HG03097 (cell line): ENCODE measurements at regions not wholly inside any gene's neighbourhood (a gene's known extent, or its start where the extent isn't known, plus 50 kb on each side); places are given as distances from the start of the nearest gene placed in this dataset.

ENCODE experiments used
- ATAC-seq: cut with Tn5 transposase; IDR thresholded peaks from one replicate; pipeline ENCODE4 v1.9.1; 2021; ENCODE audit not compliant: unreplicated experiment, low FRiP score

GRCh38 chr3:36248374-36248773 lies 131.9 kb upstream of the STAC start:
- ATAC-seq: no peak

- no peak for ATAC-seq
These were observed 130.1 kb upstream of the STAC start for GRCh38 chr3:36250191-36250590.

GRCh38 chr3:36257158-36257852 lies 123.0 kb upstream of the STAC start:
- ATAC-seq: no peak

GRCh38 chr3:36258421-36258820 lies 121.9 kb upstream of the STAC start:
- ATAC-seq: no peak

- no peak for ATAC-seq
These were observed 120.7 kb upstream of the STAC start for GRCh38 chr3:36259580-36259979.

GRCh38 chr3:36269274-36269673 lies 111.0 kb upstream of the STAC start:
- no peak for ATAC-seq

- no peak for ATAC-seq
These were observed 97.5 kb upstream of the STAC start for GRCh38 chr3:36282766-36283165.

- no peak for ATAC-seq
These were observed 85.0 kb upstream of the STAC start for GRCh38 chr3:36295296-36295695.

- ATAC-seq: no peak
These were observed 83.1 kb upstream of the STAC start for GRCh38 chr3:36297195-36297594.

- ATAC-seq: no peak
These were observed 82.1 kb upstream of the STAC start for GRCh38 chr3:36298188-36298587.

- ATAC-seq: no peak
These were observed 78.2 kb upstream of the STAC start for GRCh38 chr3:36302158-36302509.

GRCh38 chr3:36302626-36303025 lies 77.7 kb upstream of the STAC start:
- no peak for ATAC-seq

GRCh38 chr3:36303286-36303685 lies 77.0 kb upstream of the STAC start:
- no peak for ATAC-seq

- ATAC-seq: no peak
These were observed 74.3 kb upstream of the STAC start for GRCh38 chr3:36305929-36306520.

- ATAC-seq: no peak
These were observed 71.2 kb upstream of the STAC start for GRCh38 chr3:36309092-36309491.

- ATAC-seq: no peak
These were observed 68.0 kb upstream of the STAC start for GRCh38 chr3:36312351-36312750.

- no peak for ATAC-seq
These were observed 62.4 kb upstream of the STAC start for GRCh38 chr3:36317915-36318314.

GRCh38 chr3:36318621-36319200 lies 61.6 kb upstream of the STAC start:
- ATAC-seq: no peak

GRCh38 chr3:36319680-36320079 lies 60.6 kb upstream of the STAC start:
- no peak for ATAC-seq
